Right renal pelvis (tissue), 4 donors: ENCODE measurements at regions not wholly inside any gene's neighbourhood (a gene's known extent, or its start where the extent isn't known, plus 50 kb on each side); places are given as distances from the start of the nearest gene placed in this dataset.
"Not testable (repeated sequence)": the region's sequence is repeated elsewhere in the genome, so short reads cannot be mapped to it uniquely, and the experiment has no call there.

Experiments
- DNase-seq, 4 donors: peaks; one replicate each; pipeline ENCODE4 v3.0.0-alpha.2; 2013; ENCODE audit warnings: low read depth in 4 of 4, low spot score in 3 of 4, missing footprints in 1 of 4

- DNase-seq, result no peak
These were observed 301.3 kb downstream of the NPHP4 start for GRCh38 chr1:5690898-5691297.

GRCh38 chr1:5690291-5690690, 301.9 kb downstream of the NPHP4 start:
- no peak for DNase-seq

GRCh38 chr1:5688081-5689077, 303.8 kb downstream of the NPHP4 start:
- no peak for DNase-seq

- no peak for DNase-seq
These were observed 305.1 kb downstream of the NPHP4 start for GRCh38 chr1:5686925-5687706.

- no peak for DNase-seq
These were observed 306.0 kb downstream of the NPHP4 start for GRCh38 chr1:5686195-5686594.

- no peak for DNase-seq
These were observed 306.7 kb downstream of the NPHP4 start for GRCh38 chr1:5685446-5686040.

GRCh38 chr1:5684791-5685190, 307.4 kb downstream of the NPHP4 start:
- DNase-seq, result no peak

- no peak for DNase-seq
These were observed 308.8 kb downstream of the NPHP4 start for GRCh38 chr1:5683446-5683845.

GRCh38 chr1:5682626-5683225, 309.5 kb downstream of the NPHP4 start:
- peak in 3 of 4 donors; percentile 8 to 20 (median 13) for DNase-seq

- DNase-seq, result no peak
These were observed 310.6 kb downstream of the NPHP4 start for GRCh38 chr1:5681654-5682053.

GRCh38 chr1:5680600-5680999, 311.6 kb downstream of the NPHP4 start:
- DNase-seq, result no peak

- DNase-seq, result no peak
These were observed 313.5 kb downstream of the NPHP4 start for GRCh38 chr1:5678759-5679158.

- DNase-seq, result not testable (repeated sequence)
These were observed 319.9 kb downstream of the NPHP4 start for GRCh38 chr1:5672355-5672754.

- DNase-seq, result no peak
These were observed 321.5 kb downstream of the NPHP4 start for GRCh38 chr1:5670590-5671350.

- no peak for DNase-seq
These were observed 324.5 kb downstream of the NPHP4 start for GRCh38 chr1:5667513-5668325.

- no peak for DNase-seq
These were observed 327.0 kb downstream of the NPHP4 start for GRCh38 chr1:5664906-5665875.

- no peak for DNase-seq
These were observed 328.0 kb downstream of the NPHP4 start for GRCh38 chr1:5664081-5664768.
